H9 (cell line): ENCODE measurements at regions not wholly inside any gene's neighbourhood (a gene's known extent, or its start where the extent isn't known, plus 50 kb on each side); places are given as distances from the start of the nearest gene placed in this dataset.

ENCODE experiments used
- DNase-seq: peaks from one replicate; pipeline ENCODE4 v3.0.0-alpha.2; 2017
- H2AFZ ChIP-seq: one replicate; pipeline ENCODE4 v1.6.1; 2013; ENCODE audit warnings: mild to moderate bottlenecking, low read length, control low read depth, moderate library complexity
- H2AK5ac ChIP-seq: 2 replicates; pipeline ENCODE4 v1.6.1; 2013; ENCODE audit warnings: low read length, control low read depth, mixed read lengths; ENCODE audit not compliant: insufficient read length
- H2BK120ac ChIP-seq: one replicate; pipeline ENCODE4 v1.6.1; 2013; ENCODE audit warnings: low read depth, mild to moderate bottlenecking, low read length, control low read depth, inconsistent platforms; ENCODE audit not compliant: poor library complexity, severe bottlenecking
- H2BK12ac ChIP-seq: 2 replicates; pipeline ENCODE4 v1.6.1; 2013; ENCODE audit warnings: low read length, control low read depth, mixed read lengths, low read depth; ENCODE audit not compliant: insufficient read length
- H2BK15ac ChIP-seq: 2 replicates; pipeline ENCODE4 v1.6.1; 2013; ENCODE audit warnings: low read depth, low read length, control low read depth
- H2BK20ac ChIP-seq: one replicate; pipeline ENCODE4 v1.6.1; 2013; ENCODE audit warnings: low read depth, mild to moderate bottlenecking, low read length, control low read depth, inconsistent platforms; ENCODE audit not compliant: poor library complexity, severe bottlenecking
- H2BK5ac ChIP-seq: 2 replicates; pipeline ENCODE4 v1.6.1; 2013; ENCODE audit warnings: low read length, control low read depth, mixed read lengths; ENCODE audit not compliant: insufficient read length
- H3K14ac ChIP-seq: 2 replicates; pipeline ENCODE4 v1.6.1; 2013; ENCODE audit warnings: low read length, control low read depth; ENCODE audit not compliant: insufficient read depth
- H3K18ac ChIP-seq: 2 replicates; pipeline ENCODE4 v1.6.1; 2013; ENCODE audit warnings: low read depth, mild to moderate bottlenecking, mixed read lengths, low read length, control low read depth; ENCODE audit not compliant: insufficient read length
- H3K23ac ChIP-seq: 2 replicates; pipeline ENCODE4 v1.6.1; 2013; ENCODE audit warnings: low read length, control low read depth, mixed read lengths, low read depth; ENCODE audit not compliant: insufficient read length
- H3K23me2 ChIP-seq: 2 replicates; pipeline ENCODE4 v1.6.1; 2013; ENCODE audit warnings: low read depth, mild to moderate bottlenecking, mixed read lengths, low read length, control low read depth; ENCODE audit not compliant: insufficient read length, poor library complexity, severe bottlenecking
- H3K27ac ChIP-seq: 2 replicates; pipeline ENCODE4 v1.5.1; 2013; ENCODE audit warnings: low read length, control low read depth, mixed read lengths, low read depth; ENCODE audit not compliant: insufficient read length
- H3K27me3 ChIP-seq: 2 replicates; pipeline ENCODE4 v1.6.1; 2013; ENCODE audit warnings: low read length, control low read depth, inconsistent platforms; ENCODE audit not compliant: insufficient read depth
- H3K4ac ChIP-seq: 2 replicates; pipeline ENCODE4 v1.6.1; 2013; ENCODE audit warnings: low read depth, mild to moderate bottlenecking, control low read depth, inconsistent platforms, low read length, moderate library complexity
- H3K4me1 ChIP-seq: 2 replicates; pipeline ENCODE4 v1.6.1; 2013; ENCODE audit warnings: low read length, control low read depth, inconsistent platforms; ENCODE audit not compliant: insufficient read depth
- H3K4me2 ChIP-seq: 2 replicates; pipeline ENCODE4 v1.6.1; 2013; ENCODE audit warnings: low read length, control low read depth, mixed read lengths; ENCODE audit not compliant: insufficient read length, insufficient read depth
- H3K56ac ChIP-seq: 2 replicates; pipeline ENCODE4 v1.6.1; 2013; ENCODE audit warnings: low read depth, mild to moderate bottlenecking, mixed read lengths, low read length, control low read depth; ENCODE audit not compliant: insufficient read length
- H3K79me1 ChIP-seq: 2 replicates; pipeline ENCODE4 v1.6.1; 2013; ENCODE audit warnings: low read depth, mild to moderate bottlenecking, moderate library complexity, low read length, control low read depth, inconsistent platforms; ENCODE audit not compliant: insufficient read depth, poor library complexity, severe bottlenecking
- H3K79me2 ChIP-seq: 2 replicates; pipeline ENCODE4 v1.6.1; 2013; ENCODE audit warnings: low read length, control low read depth, inconsistent platforms; ENCODE audit not compliant: insufficient read depth
- H3K9ac ChIP-seq: 2 replicates; pipeline ENCODE4 v1.6.1; 2013; ENCODE audit warnings: low read length, control low read depth, mixed read lengths; ENCODE audit not compliant: insufficient read length; ENCODE audit errors: extremely low read depth
- H3K9me3 ChIP-seq: one replicate; pipeline ENCODE4 v1.6.1; 2013; ENCODE audit warnings: low read depth, low read length, inconsistent platforms; ENCODE audit not compliant: control insufficient read depth
- H3T11ph ChIP-seq: one replicate; pipeline ENCODE4 v1.6.1; 2013; ENCODE audit warnings: mild to moderate bottlenecking, low read length, control low read depth, inconsistent platforms
- H4K20me1 ChIP-seq: one replicate; pipeline ENCODE4 v1.6.1; 2013; ENCODE audit not compliant: control insufficient read depth, insufficient read length, insufficient read depth
- H4K5ac ChIP-seq: 2 replicates; pipeline ENCODE4 v1.6.1; 2013; ENCODE audit warnings: low read depth, mild to moderate bottlenecking, mixed read lengths, low read length, control low read depth; ENCODE audit not compliant: insufficient read length
- H4K8ac ChIP-seq: replicated peaks from 2 replicates; pipeline ENCODE4 v1.6.1; 2013; ENCODE audit warnings: low read length, control low read depth, mixed read lengths, low read depth; ENCODE audit not compliant: insufficient read length
- H4K91ac ChIP-seq: 2 replicates; pipeline ENCODE4 v1.6.1; 2013; ENCODE audit warnings: low read depth, mild to moderate bottlenecking, moderate library complexity, mixed read lengths, low read length, control low read depth; ENCODE audit not compliant: insufficient read length
- H3K27ac Mint-ChIP-seq, 3 experiments: 2 replicates in 2 of 3; 3 replicates in 1 of 3; pipeline ENCODE4 v1.8.0; 2020 to 2021; ENCODE audit warnings: mixed read lengths in 3 of 3, mild to moderate bottlenecking in 1 of 3, moderate library complexity in 1 of 3
- H3K27me3 Mint-ChIP-seq: 2 replicates; pipeline ENCODE4 v1.8.0; 2021; ENCODE audit warnings: low read depth, mild to moderate bottlenecking, moderate library complexity, mixed read lengths
- H3K36me3 Mint-ChIP-seq, 3 experiments: 2 replicates in 2 of 3; 3 replicates in 1 of 3; pipeline ENCODE4 v1.8.0; 2020 to 2021; ENCODE audit warnings: low read depth in 3 of 3, mixed read lengths in 3 of 3; ENCODE audit not compliant: insufficient read depth in 1 of 3
- H3K4me1 Mint-ChIP-seq, 2 experiments: 2 replicates each; pipeline ENCODE4 v1.8.0; 2020; ENCODE audit warnings: mixed read lengths in 2 of 2
- H3K4me3 Mint-ChIP-seq, 2 experiments: 2 replicates in 1 of 2; 3 replicates in 1 of 2; pipeline ENCODE4 v1.8.0; 2020 to 2021; ENCODE audit warnings: mild to moderate bottlenecking in 2 of 2, mixed read lengths in 2 of 2, moderate library complexity in 1 of 2
- H3K9me3 Mint-ChIP-seq, 2 experiments: 2 replicates in 1 of 2; 3 replicates in 1 of 2; pipeline ENCODE4 v1.8.0; 2020; ENCODE audit warnings: mild to moderate bottlenecking in 2 of 2, mixed read lengths in 2 of 2, moderate library complexity in 1 of 2
- CTCF ChIP-seq: fragments of 200-600 bp; sonication (generic); conservative IDR thresholded peaks from 3 replicates; pipeline ENCODE4 v1.8.0; 2021; ENCODE audit warnings: antibody characterized with exemption, mild to moderate bottlenecking
- WGBS: extraction: QIAGEN DNeasy Blood & Tissue Kit; methylation state at CpG from one replicate; pipeline ENCODE4 v1.1.7; 2013; ENCODE audit warnings: missing lambda C conversion rate, low lambda C conversion rate, mixed read lengths; ENCODE audit not compliant: insufficient read length; ENCODE audit errors: extremely low coverage; 5-methylcytosine and 5-hydroxymethylcytosine counted together

- H3K4me3 Mint-ChIP-seq: no peak overlapping the region
- H3K4me2 ChIP-seq: no peak overlapping the region
Measured at GRCh38 chr6:98747273-98747672, 87.1 kb upstream of the POU3F2 start.

More at GRCh38 chr6:98747273-98747672, 87.1 kb upstream of the POU3F2 start:
- Mint-ChIP-seq H3K4me1 (no peaks in the 10 kb centered on the region; a peak in 1 of 4 replicates), H3K27me3 (no peaks in the 10 kb centered on the region; the same call in 1 of the 2 replicates), H3K9me3 (peaks cover 3% of the 10 kb centered on the region in 2 experiments; a peak in 4 of 5 replicates), H3K36me3 (no peaks in the 10 kb centered on the region; a peak in 2 of 7 replicates), H3K27ac (no peak overlapping the region)
- Histone ChIP-seq H3K14ac (no peak overlapping the region), H2AK5ac (no peak overlapping the region), H2BK20ac (no peak overlapping the region), H3K4me1 (no peaks in the 10 kb centered on the region; the same call in 1 of the 2 replicates), H2BK15ac (no peak overlapping the region), H3K23ac (no peak overlapping the region), H4K20me1 (no peaks in the 10 kb centered on the region), H2BK120ac (no peak overlapping the region), H3K27ac (no peak overlapping the region), H3K27me3 (no peaks in the 10 kb centered on the region), H2BK12ac (no peak overlapping the region), H3K79me1 (no peaks in the 10 kb centered on the region), H3K9ac (no peak overlapping the region), H2BK5ac (no peak overlapping the region), H3K4ac (no peak overlapping the region), H4K8ac (no peak overlapping the region), H4K5ac (no peak overlapping the region), H3K56ac (no peak overlapping the region), H3K79me2 (no peaks in the 10 kb centered on the region), H3T11ph (no peak overlapping the region), H4K91ac (no peak overlapping the region), H3K9me3 (no peaks in the 10 kb centered on the region), H3K18ac (no peak overlapping the region), H3K23me2 (no peaks in the 10 kb centered on the region), H2AFZ (no peak overlapping the region)
- WGBS: no CpG with 5 or more reads among the region's 1 CpG
- DNase-seq: no peak
- TF ChIP-seq CTCF: no peak
